HFF-Myc (cell line): ENCODE measurements at regions not wholly inside any gene's neighbourhood (a gene's known extent, or its start where the extent isn't known, plus 50 kb on each side); places are given as distances from the start of the nearest gene placed in this dataset.

Source experiments
- DNase-seq: peaks from one replicate; pipeline ENCODE4 v3.0.0-alpha.2; 2011; ENCODE audit warnings: low read depth; ENCODE audit errors: extremely low read depth
- H3K4me3 ChIP-seq: replicated peaks from 2 replicates; pipeline ENCODE4 v1.5.1; 2011; ENCODE audit warnings: low read depth, mild to moderate bottlenecking, control low read depth, low read length
- CTCF ChIP-seq: IDR thresholded peaks from 2 replicates; pipeline ENCODE4 v1.5.1; 2012; ENCODE audit warnings: mild to moderate bottlenecking, low read depth, low read length, control low read depth; ENCODE audit errors: missing control alignments

GRCh38 chr5:57956636-57957035 is 474.0 kb upstream of the ACTBL2 start:
- DNase-seq, result no peak
- TF ChIP-seq CTCF, result no peak
- H3K4me3 ChIP-seq, result no peak overlapping the region

- H3K4me3 ChIP-seq, result no peak overlapping the region
- TF ChIP-seq CTCF, result no peak
- DNase-seq, result no peak
Measured at GRCh38 chr5:57955511-57955910, 472.9 kb upstream of the ACTBL2 start.

- TF ChIP-seq CTCF, result no peak
- no peak overlapping the region for H3K4me3 ChIP-seq
- no peak for DNase-seq
Measured at GRCh38 chr5:57953792-57954191, 471.2 kb upstream of the ACTBL2 start.

- no peak for TF ChIP-seq CTCF
- no peak for DNase-seq
- no peak overlapping the region for H3K4me3 ChIP-seq
Measured at GRCh38 chr5:57950616-57951228, 468.1 kb upstream of the ACTBL2 start.

GRCh38 chr5:57948091-57948490 is 465.5 kb upstream of the ACTBL2 start:
- H3K4me3 ChIP-seq, result no peak overlapping the region
- no peak for DNase-seq
- no peak for TF ChIP-seq CTCF

GRCh38 chr5:57947181-57947580 is 464.6 kb upstream of the ACTBL2 start:
- H3K4me3 ChIP-seq, result no peak overlapping the region
- TF ChIP-seq CTCF, result no peak
- DNase-seq, result no peak

- no peak for DNase-seq
- no peak for TF ChIP-seq CTCF
- H3K4me3 ChIP-seq, result no peak overlapping the region
Measured at GRCh38 chr5:57940879-57941278, 458.3 kb upstream of the ACTBL2 start.
